ENCODE measurements at regions not wholly inside any gene's neighbourhood (a gene's known extent, or its start where the extent isn't known, plus 50 kb on each side); places are given as distances from the start of the nearest gene placed in this dataset.

- DNase-seq, result no peak
These were observed 93.6 kb downstream of the MRPL36 start for GRCh38 chr5:1706021-1706420.

DNA sequence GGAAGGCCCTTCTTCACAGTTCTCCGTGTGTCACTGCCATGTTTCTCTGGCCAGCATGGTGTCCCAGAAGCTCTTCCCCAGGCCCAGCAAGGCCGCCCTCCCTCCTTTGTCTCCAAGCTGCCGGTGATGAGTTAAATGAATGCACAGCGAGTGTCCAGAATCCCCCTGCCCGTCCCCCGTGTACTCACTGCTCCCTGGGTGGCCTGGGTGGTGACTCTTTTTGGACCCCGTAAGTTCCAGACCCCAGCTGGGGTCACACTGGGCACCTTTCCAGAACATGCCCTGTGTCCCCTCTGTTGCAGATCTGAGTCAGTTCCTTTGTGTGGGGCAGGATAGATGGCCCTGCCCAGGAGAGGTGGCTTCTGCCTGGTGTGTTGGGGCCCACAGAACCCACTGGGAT lies 95.0 kb downstream of the MRPL36 start:
- no peak for DNase-seq

DNA sequence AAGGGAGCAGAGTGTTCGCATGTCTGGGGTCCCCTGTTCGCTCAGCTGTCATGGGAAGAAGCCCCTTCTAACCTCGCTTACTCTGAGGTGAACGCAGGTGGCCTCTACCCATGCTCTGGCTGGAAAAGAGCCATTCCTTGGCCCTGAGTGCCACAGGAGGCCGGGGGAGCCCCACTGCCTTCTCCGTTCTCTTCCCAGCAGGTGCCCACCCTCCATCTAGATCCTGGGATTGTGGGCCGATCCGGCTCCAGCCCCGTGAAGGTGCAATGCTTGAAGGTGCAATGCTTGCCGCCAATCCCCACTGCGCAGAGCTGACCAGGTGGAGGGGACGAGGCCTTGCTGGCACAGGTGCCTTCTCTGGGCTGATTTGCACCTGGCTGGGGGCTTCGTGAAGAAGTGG lies 95.4 kb downstream of the MRPL36 start:
- no peak for DNase-seq

GRCh38 chr5:1703352-1704050 lies 96.1 kb downstream of the MRPL36 start:
- no peak for DNase-seq

GRCh38 chr5:1702318-1702717 lies 97.3 kb downstream of the MRPL36 start:
- DNase-seq, result no peak

- DNase-seq, result no peak
These were observed 97.8 kb downstream of the MRPL36 start for GRCh38 chr5:1701884-1702283.

DNA sequence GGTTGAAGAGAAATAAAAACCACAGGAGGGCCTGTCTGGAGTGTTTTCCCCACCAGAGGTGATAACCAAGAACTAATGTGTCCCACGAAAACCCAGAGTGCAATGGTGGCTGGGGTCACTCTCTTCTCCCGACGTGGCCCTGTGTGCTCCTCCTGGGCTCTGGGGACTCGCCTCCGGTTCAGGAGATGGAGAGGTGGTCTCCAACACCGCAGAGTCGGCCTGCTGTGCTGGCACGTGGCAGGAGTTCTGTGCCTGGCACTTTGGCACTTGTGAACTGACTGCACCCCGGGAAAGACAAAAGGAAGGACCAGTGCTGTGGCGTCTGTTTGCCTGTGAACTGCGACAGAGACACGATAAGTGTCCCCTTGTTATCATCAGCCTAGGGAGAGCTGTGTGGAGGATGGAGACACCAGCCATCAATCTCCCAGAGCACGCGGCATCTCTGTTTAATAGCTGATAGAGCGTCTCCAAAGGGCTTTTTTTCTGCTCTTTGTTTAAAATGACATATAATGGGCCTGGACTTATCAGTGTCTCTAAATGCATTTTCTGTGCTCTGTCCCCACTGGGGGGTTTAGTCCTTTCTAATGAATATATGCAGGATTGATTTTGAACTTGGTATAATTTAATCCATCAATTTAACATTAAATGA lies 98.3 kb downstream of the MRPL36 start:
- DNase-seq, result no peak

DNA sequence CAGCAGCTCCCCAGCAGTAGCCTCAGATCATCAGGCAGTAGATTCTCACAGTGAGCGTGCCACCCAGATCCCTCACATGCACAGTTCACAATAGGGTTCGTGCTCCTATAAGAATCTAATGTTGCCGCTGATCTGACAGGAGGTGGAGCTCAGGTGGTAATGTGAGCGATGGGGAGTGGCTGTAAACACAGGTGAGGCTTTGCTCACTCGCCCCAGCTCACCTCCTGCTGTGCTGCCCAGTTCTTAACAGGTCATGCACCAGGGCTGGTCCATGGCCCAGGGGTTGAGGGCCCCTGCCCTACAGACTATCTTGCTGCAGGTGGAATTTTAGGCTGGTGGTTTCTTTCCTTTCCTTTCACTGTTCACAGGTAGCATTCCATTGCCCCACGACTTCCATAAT lies 100.2 kb downstream of the MRPL36 start:
- DNase-seq, result no peak

GRCh38 chr5:1698589-1699316 lies 100.9 kb downstream of the MRPL36 start:
- no peak for DNase-seq

DNA sequence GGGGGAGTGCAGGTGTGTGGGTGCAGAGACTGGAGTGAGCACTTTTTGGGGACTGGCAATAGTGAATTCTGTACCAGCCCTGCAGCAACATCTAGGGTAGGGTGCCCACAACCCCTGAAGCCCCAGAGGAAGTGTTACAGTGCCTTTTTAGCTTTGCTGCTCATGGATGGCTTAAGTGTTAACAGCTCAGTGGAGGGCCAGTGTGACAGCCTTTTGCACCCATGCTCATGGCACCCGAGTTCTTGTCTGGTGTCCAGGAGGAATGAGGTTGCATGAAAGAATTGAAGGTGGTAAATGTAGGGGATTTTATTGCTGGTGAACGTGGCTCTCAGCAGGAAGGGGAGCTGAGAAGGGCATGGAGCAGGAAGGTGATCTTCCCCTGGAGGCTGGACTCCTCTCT lies 107.3 kb downstream of the MRPL36 start:
- DNase-seq, result no peak

DNA sequence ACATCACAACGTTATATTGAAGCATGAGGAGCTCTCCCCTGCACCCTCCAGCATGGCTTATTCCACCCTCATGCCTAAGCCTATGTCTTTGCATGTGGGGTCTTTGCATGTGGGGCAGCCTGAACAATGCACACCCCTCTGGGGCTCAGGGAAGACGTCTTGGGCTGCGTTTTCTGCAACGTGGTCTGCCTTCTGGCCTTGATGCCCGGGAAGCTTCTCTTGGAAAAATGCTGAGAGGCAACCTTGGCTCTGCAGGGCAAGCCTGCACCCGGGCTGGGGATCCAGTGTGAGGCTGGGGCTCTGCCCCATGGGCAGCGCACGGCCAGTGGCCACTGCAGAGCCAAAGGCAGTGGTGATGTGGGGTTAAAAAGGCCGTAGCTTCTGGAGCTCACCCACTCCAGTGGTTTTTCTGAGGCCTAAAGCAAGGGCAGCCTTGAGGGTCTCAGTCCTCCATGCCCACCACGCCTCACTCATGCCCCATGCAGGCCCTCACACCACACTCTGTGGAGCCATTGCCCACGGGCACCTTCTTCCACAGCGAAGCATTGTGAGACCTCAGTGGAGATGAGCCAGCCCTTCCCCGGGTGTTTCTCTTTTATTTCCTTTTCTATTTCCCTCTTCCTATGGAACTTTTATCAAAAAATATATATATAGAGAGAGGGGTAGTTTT lies 112.2 kb downstream of the MRPL36 start:
- DNase-seq, result no peak

DNA sequence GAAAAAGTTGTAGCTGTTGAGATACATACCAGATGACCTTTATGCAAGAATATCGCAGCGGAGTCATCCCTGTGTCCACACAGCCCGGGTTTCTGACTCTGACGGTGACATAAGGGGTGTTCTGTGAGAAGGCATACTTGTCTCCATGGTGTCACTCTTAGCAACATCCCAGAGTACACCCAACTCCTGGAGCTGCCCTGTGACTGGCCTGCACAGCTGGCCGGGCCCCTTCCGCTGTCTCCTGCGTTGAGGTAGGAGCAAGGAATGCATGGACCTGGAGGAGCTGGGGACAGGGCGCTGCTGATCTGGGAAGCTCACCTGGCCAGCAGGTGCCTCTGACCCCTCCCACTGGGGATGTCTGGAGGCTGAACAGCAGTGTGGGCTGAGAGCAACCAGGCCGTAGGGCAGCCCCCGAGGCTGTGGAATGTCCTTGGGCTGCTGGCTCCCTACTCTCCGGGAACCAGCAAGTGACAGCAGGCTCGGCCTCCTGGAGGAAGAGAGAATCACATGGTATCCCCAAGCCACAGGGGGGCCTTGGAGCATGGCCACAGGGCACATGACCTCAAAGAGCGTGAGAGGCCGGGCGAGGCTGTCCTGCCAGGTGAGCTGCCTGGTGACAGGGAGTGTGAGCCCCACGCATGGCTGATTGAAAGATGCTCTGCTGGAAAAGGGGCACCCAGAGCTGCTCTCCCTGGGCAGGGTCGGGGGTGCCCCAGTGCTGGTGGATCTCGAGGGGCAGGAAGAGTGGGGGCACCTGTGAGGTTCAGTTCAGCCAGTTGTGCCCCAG lies 113.4 kb downstream of the MRPL36 start:
- peak; percentile 51 for DNase-seq

- DNase-seq, result no peak
These were observed 114.6 kb downstream of the MRPL36 start for GRCh38 chr5:1685066-1685465.

GRCh38 chr5:1681955-1682354 lies 117.7 kb downstream of the MRPL36 start:
- DNase-seq, result no peak

GRCh38 chr5:1673042-1673677 lies 126.5 kb downstream of the MRPL36 start:
- DNase-seq, result no peak

- no peak for DNase-seq
These were observed 127.2 kb downstream of the MRPL36 start for GRCh38 chr5:1672396-1672795.

DNA sequence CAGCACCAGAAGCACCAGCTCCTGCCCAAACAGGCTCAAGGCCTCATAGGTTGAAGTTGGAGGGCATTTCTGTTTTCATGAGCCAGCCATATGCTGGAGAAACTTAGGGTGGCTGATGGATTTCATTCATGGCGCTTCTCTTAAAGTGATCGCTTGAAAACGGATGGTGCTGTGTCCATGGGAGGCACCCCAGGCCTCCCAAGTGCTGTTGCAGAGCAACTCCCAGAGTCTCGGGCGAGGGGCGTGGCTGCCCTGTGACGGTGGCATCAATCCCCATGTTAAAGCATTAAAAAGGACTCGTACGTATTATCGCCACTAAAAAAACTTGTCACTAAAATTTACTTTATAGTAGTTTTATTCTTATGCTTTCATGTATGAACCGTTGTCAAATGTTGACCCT lies 128.3 kb downstream of the MRPL36 start:
- DNase-seq, result no peak

DNA sequence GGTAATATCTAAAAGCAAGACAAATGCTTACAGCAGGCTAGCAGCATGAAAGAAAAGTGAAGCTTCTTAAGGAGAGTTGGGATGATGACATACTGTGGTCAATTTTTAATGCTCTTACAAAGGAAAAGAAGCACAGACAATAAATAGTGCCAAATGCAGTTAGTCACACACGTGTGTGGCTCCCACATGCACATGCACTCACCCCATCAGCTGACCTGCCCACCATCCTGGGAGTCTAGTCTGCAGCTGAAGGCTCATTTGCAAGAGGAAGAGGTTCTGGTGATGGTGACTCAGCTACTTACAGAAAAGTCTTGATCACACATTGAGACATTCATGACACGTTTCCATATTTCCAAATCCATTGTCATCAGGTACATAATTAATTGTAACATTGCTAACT lies 129.3 kb downstream of the MRPL36 start:
- DNase-seq, result no peak

GRCh38 chr5:1669276-1670155 lies 130.1 kb downstream of the MRPL36 start:
- DNase-seq, result no peak

GRCh38 chr5:1668141-1668721 lies 131.4 kb downstream of the MRPL36 start:
- DNase-seq, result no peak

DNA sequence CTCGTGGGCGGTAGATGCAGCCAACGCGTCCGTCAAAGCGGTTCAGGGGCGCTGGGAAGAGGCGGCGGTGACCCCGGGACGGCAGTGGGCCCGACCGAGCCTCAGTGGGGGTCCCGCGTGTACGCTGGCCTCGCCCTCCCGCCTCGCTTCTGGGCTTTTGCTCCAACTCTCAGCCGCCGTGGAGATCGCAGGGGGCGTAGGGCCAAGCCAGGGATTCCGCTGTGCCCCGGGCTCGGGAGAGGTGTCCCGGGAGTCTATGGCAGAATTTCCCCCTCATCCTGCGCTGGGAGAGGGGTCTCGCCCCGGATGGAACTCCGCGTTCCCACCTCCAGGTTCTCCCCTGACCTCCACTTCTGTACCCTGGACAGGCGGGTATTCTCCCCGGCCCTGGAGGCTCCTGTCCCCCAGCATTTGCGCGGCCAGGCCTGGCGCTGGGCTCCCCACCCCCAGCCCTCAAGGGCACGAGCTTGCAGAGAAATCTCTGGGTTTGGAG lies 131.9 kb downstream of the MRPL36 start:
- no peak for DNase-seq
